Esophagus squamous epithelium (tissue), 4 donors: ENCODE measurements at regions not wholly inside any gene's neighbourhood (a gene's known extent, or its start where the extent isn't known, plus 50 kb on each side); places are given as distances from the start of the nearest gene placed in this dataset.

Experiments used
- POLR2A ChIP-seq, 4 donors: fragments of 450-650 bp; IDR thresholded peaks; one replicate each; pipeline ENCODE4 v1.6.1; 2017; ENCODE audit warnings: antibody characterized with exemption in 4 of 4, mild to moderate bottlenecking in 4 of 4, moderate library complexity in 3 of 4
- TF ChIP-seq, protein P1 (sequence below), 6 experiments: fragments of 450-650 bp in 4 of 6; fragments of 200-600 bp in 2 of 6; sonication (generic) in 2 of 6; IDR thresholded peaks; one replicate each; pipeline ENCODE4 v1.5.1; 2016 to 2019; ENCODE audit warnings: antibody characterized with exemption in 6 of 6, mild to moderate bottlenecking in 4 of 6, moderate library complexity in 4 of 6

DNA sequence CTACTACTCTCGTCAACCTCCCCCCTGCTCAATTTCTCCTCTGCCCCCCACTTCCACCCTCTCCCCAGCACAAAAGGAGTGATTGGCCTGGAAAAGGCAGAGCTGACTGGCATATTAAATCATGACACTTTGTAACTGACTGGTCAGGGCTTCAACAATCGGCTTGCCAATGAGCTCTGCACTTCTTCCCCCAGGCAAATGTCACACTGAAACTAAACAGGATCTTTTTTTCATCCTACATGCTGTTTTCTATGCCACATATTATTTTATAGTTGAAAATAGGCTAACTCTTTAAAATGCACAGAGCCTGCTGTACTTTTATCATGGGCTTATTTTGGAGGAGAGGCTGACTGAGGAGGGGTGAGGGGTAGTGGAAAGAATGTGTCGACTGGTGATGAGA lies 295.2 kb downstream of the TCF7L2 start:
- TF ChIP-seq, protein P1, sequence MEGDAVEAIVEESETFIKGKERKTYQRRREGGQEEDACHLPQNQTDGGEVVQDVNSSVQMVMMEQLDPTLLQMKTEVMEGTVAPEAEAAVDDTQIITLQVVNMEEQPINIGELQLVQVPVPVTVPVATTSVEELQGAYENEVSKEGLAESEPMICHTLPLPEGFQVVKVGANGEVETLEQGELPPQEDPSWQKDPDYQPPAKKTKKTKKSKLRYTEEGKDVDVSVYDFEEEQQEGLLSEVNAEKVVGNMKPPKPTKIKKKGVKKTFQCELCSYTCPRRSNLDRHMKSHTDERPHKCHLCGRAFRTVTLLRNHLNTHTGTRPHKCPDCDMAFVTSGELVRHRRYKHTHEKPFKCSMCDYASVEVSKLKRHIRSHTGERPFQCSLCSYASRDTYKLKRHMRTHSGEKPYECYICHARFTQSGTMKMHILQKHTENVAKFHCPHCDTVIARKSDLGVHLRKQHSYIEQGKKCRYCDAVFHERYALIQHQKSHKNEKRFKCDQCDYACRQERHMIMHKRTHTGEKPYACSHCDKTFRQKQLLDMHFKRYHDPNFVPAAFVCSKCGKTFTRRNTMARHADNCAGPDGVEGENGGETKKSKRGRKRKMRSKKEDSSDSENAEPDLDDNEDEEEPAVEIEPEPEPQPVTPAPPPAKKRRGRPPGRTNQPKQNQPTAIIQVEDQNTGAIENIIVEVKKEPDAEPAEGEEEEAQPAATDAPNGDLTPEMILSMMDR (IDR thresholded peaks at IDR 0.05), result no peak
- TF ChIP-seq POLR2A (IDR thresholded peaks at IDR 0.05), result no peak
